ENCODE measurements at regions not wholly inside any gene's neighbourhood (a gene's known extent, or its start where the extent isn't known, plus 50 kb on each side); places are given as distances from the start of the nearest gene placed in this dataset.

DNA sequence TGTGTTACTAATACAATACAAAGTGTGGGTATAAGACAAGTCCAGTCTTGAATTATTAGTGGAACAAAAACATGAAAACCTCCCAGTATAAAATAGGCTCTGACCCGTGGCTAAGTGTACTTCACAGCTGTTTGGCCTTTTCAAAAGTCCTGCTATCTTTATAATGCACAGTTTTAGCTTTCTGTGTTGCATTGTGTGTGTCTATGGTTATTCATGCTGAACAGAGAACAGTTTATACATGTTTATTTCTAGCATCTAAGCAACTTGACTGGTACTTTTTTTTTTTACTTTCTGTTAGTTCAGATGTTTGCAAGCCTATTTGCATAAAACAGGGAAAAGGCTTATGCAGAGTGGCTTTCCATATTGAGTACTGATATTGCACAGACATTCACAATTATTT is 119.2 kb upstream of the CCN2 start:
- Histone ChIP-seq H2AFZ (replicated peaks; ENCODE audit: low read length, poor library complexity) (no peak overlapping the region), H3K9ac (ENCODE audit: low read depth, low read length) (no peak overlapping the region), H2BK5ac (ENCODE audit: low read depth, low read length, poor library complexity, severe bottlenecking) (peak overlapping the region; percentile 60), H3K14ac (replicated peaks; ENCODE audit: low read depth, low read length) (no peak overlapping the region), H3K4me3 (ENCODE audit: insufficient read depth, low read depth, low read length) (no peak overlapping the region), H2AK5ac (ENCODE audit: low read depth, low read length) (peak overlapping the region; percentile 26; the same call in 1 of the 2 replicates), H2BK15ac (ENCODE audit: low read depth, low read length) (peak overlapping the region; percentile 91; the same call in 2 of the 3 replicates), H3K79me1 (ENCODE audit: low read depth in 1 of 2, low read length in 2 of 2) (no peaks in the 10 kb centered on the region), H3K36me3 (ENCODE audit: control insufficient read depth, insufficient read depth, low read length) (no peaks in the 10 kb centered on the region), H4K20me1 (ENCODE audit: insufficient read depth, low read length) (no peaks in the 10 kb centered on the region), H3K4me1 (ENCODE audit: control insufficient read depth, insufficient read depth, low read length) (no peaks in the 10 kb centered on the region; the same call in 1 of the 2 replicates), H3K9me3 (ENCODE audit: control insufficient read depth, insufficient read depth, low read length) (no peaks in the 10 kb centered on the region), H3K27ac (ENCODE audit: insufficient read depth, low read length) (no peak overlapping the region), H4K5ac (ENCODE audit: low read depth, low read length) (no peak overlapping the region; the same call in 1 of the 2 replicates), H4K8ac (ENCODE audit: low read depth in 2 of 2, low read length in 2 of 2) (peak overlapping the region in 1 of 2 experiments; percentile 60; a peak in 1 of 4 replicates), H4K91ac (ENCODE audit: insufficient read depth, low read depth, low read length) (peak overlapping the region; percentile 51; the same call in 1 of the 2 replicates), H2BK20ac (ENCODE audit: low read depth, low read length) (peak overlapping the region; percentile 25; the same call in 1 of the 2 replicates), H3K4me2 (ENCODE audit: low read depth, low read length) (no peak overlapping the region), H3K56ac (ENCODE audit: extremely low read depth, insufficient read depth, low read length) (no peak overlapping the region), H3K4ac (ENCODE audit: low read depth, low read length) (no peak overlapping the region), H3K27me3 (ENCODE audit: control insufficient read depth, insufficient read depth, low read length) (no peaks in the 10 kb centered on the region), H3K9me1 (ENCODE audit: insufficient read depth, low read length) (0 out of 2 replicates have a peak, but pooled peaks cover 4% of the 10 kb centered on the region), H2BK120ac (ENCODE audit: low read depth, low read length) (peak overlapping the region; percentile 73; the same call in 1 of the 2 replicates), H3K23ac (ENCODE audit: low read depth, low read length) (peak overlapping the region; percentile 24; the same call in 1 of the 2 replicates), H2AK9ac (replicated peaks; ENCODE audit: low read depth, low read length, poor library complexity) (no peak overlapping the region), H3K18ac (ENCODE audit: low read depth, low read length) (peak overlapping the region; percentile 65; the same call in 1 of the 2 replicates)
- intact Hi-C loops (cut with micrococcal nuclease) (no loop called here), dilution Hi-C loops (cut with HindIII; ENCODE audit: low sequenced_read_pairs, unreplicated experiment) (no loop called here), in situ Hi-C loops (cut with MboI; ENCODE audit: low sequenced_read_pairs) (no loop called here)
- DNase-seq (no peak), ATAC-seq (ENCODE audit: low read depth) (peak; percentile 40; the same call in 1 of the 2 replicates)
- no TSS peak for BruUV-seq (replicated peaks)
- CTCF ChIA-PET, result no interaction called here
- WGBS, 2 experiments (ENCODE audit: extremely low coverage in 2 of 2, insufficient read length in 1 of 2), result no CpG with 5 or more reads among the region's 1 CpG
- POLR2A ChIA-PET (ENCODE audit: unreplicated experiment), result no interaction called here
- TF ChIP-seq MAFK (IDR thresholded peaks at IDR 0.05; ENCODE audit: low read depth, low read length) (no peak), POLR2A (IDR thresholded peaks at IDR 0.05; ENCODE audit: low read depth, low read length) (no peak), FOS (IDR thresholded peaks at IDR 0.05; ENCODE audit: low read depth, low read length) (no peak), CEBPB (IDR thresholded peaks at IDR 0.05; ENCODE audit: low read depth, low read length) (no peak), RFX5 (IDR thresholded peaks at IDR 0.05; ENCODE audit: low read depth, low read length) (no peak), NFE2L2 (IDR thresholded peaks at IDR 0.05; ENCODE audit: low read depth, low read length) (no peak), CHD1 (IDR thresholded peaks at IDR 0.05; ENCODE audit: low read depth, low read length) (no peak)
- TF ChIP-seq, protein P1, sequence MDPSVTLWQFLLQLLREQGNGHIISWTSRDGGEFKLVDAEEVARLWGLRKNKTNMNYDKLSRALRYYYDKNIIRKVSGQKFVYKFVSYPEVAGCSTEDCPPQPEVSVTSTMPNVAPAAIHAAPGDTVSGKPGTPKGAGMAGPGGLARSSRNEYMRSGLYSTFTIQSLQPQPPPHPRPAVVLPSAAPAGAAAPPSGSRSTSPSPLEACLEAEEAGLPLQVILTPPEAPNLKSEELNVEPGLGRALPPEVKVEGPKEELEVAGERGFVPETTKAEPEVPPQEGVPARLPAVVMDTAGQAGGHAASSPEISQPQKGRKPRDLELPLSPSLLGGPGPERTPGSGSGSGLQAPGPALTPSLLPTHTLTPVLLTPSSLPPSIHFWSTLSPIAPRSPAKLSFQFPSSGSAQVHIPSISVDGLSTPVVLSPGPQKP (IDR thresholded peaks at IDR 0.05; ENCODE audit: borderline replicate concordance, low read depth, low read length), result no peak
- TF ChIP-seq, protein P2, sequence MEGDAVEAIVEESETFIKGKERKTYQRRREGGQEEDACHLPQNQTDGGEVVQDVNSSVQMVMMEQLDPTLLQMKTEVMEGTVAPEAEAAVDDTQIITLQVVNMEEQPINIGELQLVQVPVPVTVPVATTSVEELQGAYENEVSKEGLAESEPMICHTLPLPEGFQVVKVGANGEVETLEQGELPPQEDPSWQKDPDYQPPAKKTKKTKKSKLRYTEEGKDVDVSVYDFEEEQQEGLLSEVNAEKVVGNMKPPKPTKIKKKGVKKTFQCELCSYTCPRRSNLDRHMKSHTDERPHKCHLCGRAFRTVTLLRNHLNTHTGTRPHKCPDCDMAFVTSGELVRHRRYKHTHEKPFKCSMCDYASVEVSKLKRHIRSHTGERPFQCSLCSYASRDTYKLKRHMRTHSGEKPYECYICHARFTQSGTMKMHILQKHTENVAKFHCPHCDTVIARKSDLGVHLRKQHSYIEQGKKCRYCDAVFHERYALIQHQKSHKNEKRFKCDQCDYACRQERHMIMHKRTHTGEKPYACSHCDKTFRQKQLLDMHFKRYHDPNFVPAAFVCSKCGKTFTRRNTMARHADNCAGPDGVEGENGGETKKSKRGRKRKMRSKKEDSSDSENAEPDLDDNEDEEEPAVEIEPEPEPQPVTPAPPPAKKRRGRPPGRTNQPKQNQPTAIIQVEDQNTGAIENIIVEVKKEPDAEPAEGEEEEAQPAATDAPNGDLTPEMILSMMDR (conservative IDR thresholded peaks at IDR 0.05; ENCODE audit: low read depth, low read length), result no peak
- TF ChIP-seq, protein P3, sequence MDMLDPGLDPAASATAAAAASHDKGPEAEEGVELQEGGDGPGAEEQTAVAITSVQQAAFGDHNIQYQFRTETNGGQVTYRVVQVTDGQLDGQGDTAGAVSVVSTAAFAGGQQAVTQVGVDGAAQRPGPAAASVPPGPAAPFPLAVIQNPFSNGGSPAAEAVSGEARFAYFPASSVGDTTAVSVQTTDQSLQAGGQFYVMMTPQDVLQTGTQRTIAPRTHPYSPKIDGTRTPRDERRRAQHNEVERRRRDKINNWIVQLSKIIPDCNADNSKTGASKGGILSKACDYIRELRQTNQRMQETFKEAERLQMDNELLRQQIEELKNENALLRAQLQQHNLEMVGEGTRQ (IDR thresholded peaks at IDR 0.05; ENCODE audit: low read depth, low read length), result no peak

Data from IMR-90 (cell line).